ENCODE measurements at regions not wholly inside any gene's neighbourhood (a gene's known extent, or its start where the extent isn't known, plus 50 kb on each side); places are given as distances from the start of the nearest gene placed in this dataset.

- intact Hi-C loops (cut with DNase I), result no loop called here
- TF ChIP-seq EP300 (IDR thresholded peaks at IDR 0.05) (no peak), POLR2A (IDR thresholded peaks at IDR 0.05; ENCODE audit: low read depth) (no peak), CTCF (IDR thresholded peaks at IDR 0.05) (no peak), POLR2AphosphoS5 (IDR thresholded peaks at IDR 0.05) (no peak)
- 68% methylated on average over 5 of the region's 5 CpGs for WGBS
- H3K36me3 ChIP-seq, result no peaks in the 10 kb centered on the region
- DNase-seq (ENCODE audit: extremely low spot score), result no peak
- no peaks in the 10 kb centered on the region for H3K4me1 ChIP-seq
- no peaks in the 10 kb centered on the region for H3K9me3 ChIP-seq
- H3K27ac ChIP-seq (replicated peaks in 1 of 4), result no peak overlapping the region
- no peaks in the 10 kb centered on the region for H3K27me3 ChIP-seq
- H3K4me3 ChIP-seq, result no peak overlapping the region
Measured at GRCh38 chr14:26216786-26217185, 381.0 kb downstream of the NOVA1 start.

- H3K9me3 ChIP-seq, result no peaks in the 10 kb centered on the region
- intact Hi-C loops (cut with DNase I), result no loop called here
- no peak for DNase-seq (ENCODE audit: extremely low spot score)
- H3K27me3 ChIP-seq, result no peaks in the 10 kb centered on the region
- H3K4me3 ChIP-seq, result no peak overlapping the region
- H3K36me3 ChIP-seq, result no peaks in the 10 kb centered on the region
- WGBS, result 78% methylated on average over 1 of the region's 1 CpG
- TF ChIP-seq EP300 (IDR thresholded peaks at IDR 0.05) (no peak), POLR2A (IDR thresholded peaks at IDR 0.05; ENCODE audit: low read depth) (no peak), CTCF (IDR thresholded peaks at IDR 0.05) (no peak), POLR2AphosphoS5 (IDR thresholded peaks at IDR 0.05) (no peak)
- no peaks in the 10 kb centered on the region for H3K4me1 ChIP-seq
- H3K27ac ChIP-seq (replicated peaks in 1 of 4), result no peak overlapping the region
Measured at GRCh38 chr14:26213846-26214575, 383.8 kb downstream of the NOVA1 start.

GRCh38 chr14:26209699-26210098, 388.1 kb downstream of the NOVA1 start:
- TF ChIP-seq POLR2A (IDR thresholded peaks at IDR 0.05; ENCODE audit: low read depth) (no peak), CTCF (IDR thresholded peaks at IDR 0.05) (no peak), EP300 (IDR thresholded peaks at IDR 0.05) (no peak)
- Histone ChIP-seq H3K36me3 (no peaks in the 10 kb centered on the region), H3K4me3 (no peak overlapping the region), H3K9me3 (no peaks in the 10 kb centered on the region), H3K27ac (replicated peaks in 1 of 4) (no peak overlapping the region), H3K27me3 (peaks cover 0 to 5% (median 0%) of the 10 kb centered on the region in 4 donors), H3K4me1 (peaks cover 0 to 8% (median 7%) of the 10 kb centered on the region in 4 donors)
- WGBS, result 71% methylated on average over 2 of the region's 2 CpGs
- intact Hi-C loops (cut with DNase I), result no loop called here
- DNase-seq (ENCODE audit: extremely low spot score), result no peak

GRCh38 chr14:26206640-26207039, 391.2 kb downstream of the NOVA1 start:
- Histone ChIP-seq H3K27me3 (peaks cover 0 to 5% (median 0%) of the 10 kb centered on the region in 4 donors), H3K4me1 (peaks cover 0 to 8% (median 7%) of the 10 kb centered on the region in 4 donors), H3K27ac (replicated peaks in 1 of 4) (no peak overlapping the region), H3K9me3 (no peaks in the 10 kb centered on the region), H3K4me3 (no peak overlapping the region), H3K36me3 (no peaks in the 10 kb centered on the region)
- DNase-seq (ENCODE audit: extremely low spot score), result no peak
- WGBS, result 83% methylated on average over 2 of the region's 2 CpGs
- TF ChIP-seq CTCF (IDR thresholded peaks at IDR 0.05) (no peak), EP300 (IDR thresholded peaks at IDR 0.05) (no peak), POLR2AphosphoS5 (IDR thresholded peaks at IDR 0.05) (no peak), POLR2A (IDR thresholded peaks at IDR 0.05; ENCODE audit: low read depth) (no peak)
- intact Hi-C loops (cut with DNase I), result no loop called here

All from esophagus muscularis mucosa (tissue), 4 donors.